Stimulated activated CD4-positive, alpha-beta T cell treated with anti-CD3 and anti-CD28 coated beads, Interleukin-4, amount 100 ng/mL, for 1 hour (primary cell): ENCODE measurements at regions not wholly inside any gene's neighbourhood (a gene's known extent, or its start where the extent isn't known, plus 50 kb on each side); places are given as distances from the start of the nearest gene placed in this dataset.

ENCODE experiments used
- DNase-seq: peaks from one replicate; pipeline ENCODE4 v3.0.0-alpha.2; 2020

DNA sequence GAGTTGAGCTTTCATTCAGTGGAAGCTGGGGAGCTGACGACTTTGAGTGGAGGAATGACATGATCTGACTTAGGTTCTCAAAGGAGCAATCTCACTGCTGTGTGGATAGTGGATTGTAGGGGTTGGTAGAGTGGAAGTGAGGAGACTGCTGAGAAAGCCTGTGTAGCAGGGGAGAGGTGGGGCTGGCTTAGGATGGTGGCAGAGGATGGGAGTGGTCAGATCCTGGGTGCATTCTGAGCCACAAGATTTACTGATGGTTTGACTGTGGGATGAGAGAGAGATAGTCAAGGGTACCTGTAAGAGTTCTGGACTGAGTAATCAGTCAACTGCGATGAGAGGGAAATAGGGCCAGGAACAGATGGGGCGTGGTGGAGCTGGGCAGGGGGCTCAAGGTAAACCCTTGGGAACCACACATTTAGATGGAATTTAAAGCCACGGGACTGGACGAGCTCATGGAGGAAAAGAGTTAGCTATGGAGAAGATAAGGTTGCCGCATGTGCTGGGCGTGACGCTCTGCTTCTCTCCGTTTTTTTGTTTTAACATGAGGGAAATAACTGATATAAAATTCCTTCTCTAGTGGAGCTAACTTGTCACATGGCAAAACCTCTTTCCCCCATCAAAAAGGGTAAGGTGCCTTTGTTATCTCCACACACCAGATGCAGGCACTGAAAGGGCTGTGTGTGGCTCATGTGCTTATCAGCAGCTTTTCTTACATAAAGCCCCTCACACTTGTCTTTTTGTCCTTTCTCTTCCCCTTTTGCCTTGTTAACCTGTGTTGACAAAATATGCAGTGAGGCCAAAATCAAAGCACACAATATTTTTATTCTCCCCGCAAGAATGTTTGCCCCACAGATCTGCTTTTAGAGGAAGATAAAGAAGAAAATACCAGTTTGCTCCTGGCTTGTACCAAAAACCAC lies 379.8 kb downstream of the TSN start:
- DNase-seq, result no peak

DNA sequence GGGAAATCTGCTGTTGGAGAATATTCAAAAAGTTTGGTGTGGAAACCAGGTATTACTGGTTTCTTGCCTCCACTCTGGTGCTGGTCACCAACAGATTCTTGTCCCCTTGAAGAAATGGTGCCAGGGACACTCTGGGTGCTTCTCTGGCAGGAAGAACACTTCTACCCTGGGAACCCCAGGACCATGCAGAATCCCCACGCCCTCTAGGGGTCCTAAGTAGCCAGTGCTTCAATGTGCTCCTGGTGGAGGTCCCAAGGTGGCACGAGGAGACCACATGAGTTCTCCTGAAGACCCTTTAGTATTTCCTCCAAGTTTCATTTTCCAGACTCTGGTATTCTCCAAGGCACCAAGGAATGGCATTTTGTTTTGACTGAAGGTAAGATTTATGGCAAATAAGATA lies 380.6 kb downstream of the TSN start:
- DNase-seq, result no peak

GRCh38 chr2:122138561-122138960 lies 383.1 kb downstream of the TSN start:
- no peak for DNase-seq

DNA sequence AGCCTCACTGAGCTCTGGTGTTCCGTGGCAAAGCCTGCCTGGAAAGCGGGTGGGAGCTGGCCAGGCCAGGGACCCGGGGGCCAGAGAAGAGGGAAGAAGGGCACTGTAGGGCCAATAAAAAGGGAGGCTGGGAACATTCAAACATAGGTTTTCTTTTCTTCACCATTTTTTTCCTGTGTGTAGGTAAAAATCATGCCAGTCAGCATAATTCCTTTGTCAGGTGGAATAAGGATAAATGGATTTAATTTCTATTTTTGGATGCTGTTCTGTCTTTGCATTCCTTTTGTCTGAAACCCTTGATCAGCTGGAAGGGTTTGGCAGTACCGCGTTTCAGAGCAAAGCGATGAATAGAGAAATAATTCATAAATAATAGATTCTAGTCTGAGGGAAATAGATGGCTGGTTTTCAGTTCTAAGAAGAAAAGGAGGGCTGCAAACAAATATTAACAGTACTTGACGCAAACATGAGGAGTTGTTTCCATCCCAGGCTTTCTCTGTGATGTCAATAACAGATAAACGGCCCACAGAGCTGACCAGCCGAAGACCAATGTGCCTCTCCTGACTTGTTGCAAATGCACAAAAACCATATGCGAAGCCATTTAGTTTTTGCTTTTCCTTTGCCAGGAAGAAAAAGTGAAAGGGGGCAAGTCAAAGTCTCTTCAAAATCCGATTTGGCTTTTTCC lies 384.4 kb downstream of the TSN start:
- DNase-seq, result no peak

GRCh38 chr2:122144884-122145283 lies 389.4 kb downstream of the TSN start:
- DNase-seq, result no peak

DNA sequence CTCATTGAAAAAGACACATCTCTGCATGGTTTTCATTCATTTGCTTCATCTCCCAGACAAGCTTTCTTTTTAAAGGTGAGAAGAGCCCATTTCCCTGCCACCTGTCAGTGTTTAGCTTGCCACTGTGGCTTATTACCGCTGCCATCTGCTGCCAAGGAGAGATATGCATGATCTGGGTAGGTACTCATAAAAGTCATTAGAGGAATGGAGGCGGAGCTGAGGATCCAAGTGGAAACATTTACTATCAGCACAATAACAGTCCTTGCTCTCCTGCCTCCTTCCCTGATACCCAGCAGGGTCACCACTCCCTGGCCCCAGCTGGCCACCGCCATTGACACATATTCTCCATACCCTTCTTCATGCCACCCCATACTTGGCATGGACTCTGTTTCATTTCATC lies 390.4 kb downstream of the TSN start:
- DNase-seq, result no peak

DNA sequence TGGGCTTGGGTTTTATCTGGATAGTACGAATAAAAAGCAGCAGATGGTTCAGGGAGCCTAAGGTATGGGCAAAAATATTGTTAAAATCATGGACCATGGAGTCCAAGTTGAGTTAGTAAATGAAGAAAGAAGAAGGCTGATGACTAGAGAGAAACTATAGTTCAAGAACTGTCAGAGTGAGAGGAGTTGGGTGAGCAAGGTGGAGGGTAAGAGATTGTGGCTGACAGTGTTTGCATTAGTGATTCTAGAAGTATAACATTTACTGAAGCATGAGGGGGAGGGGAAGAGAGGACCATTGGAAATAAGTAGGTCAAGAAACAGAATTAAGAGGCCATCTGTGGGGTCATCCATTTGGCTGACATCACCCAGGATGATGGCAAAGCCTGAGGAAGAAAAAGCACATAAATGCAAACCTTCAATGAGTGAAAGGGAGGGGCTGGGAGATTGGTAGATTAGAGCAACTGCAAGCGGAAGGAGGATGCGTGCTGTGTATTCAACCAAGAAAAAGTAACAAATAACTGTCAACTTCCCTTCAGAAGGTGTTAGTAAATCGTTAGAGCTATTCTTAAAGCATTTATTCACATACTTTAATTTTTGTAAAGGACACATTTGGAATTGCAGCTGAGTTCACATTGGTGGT lies 392.8 kb downstream of the TSN start:
- no peak for DNase-seq

- DNase-seq, result no peak
Measured at GRCh38 chr2:122150524-122151280, 395.3 kb downstream of the TSN start.

GRCh38 chr2:122152571-122152970 lies 397.1 kb downstream of the TSN start:
- DNase-seq, result no peak

GRCh38 chr2:122156176-122156890 lies 400.9 kb downstream of the TSN start:
- DNase-seq, result no peak

DNA sequence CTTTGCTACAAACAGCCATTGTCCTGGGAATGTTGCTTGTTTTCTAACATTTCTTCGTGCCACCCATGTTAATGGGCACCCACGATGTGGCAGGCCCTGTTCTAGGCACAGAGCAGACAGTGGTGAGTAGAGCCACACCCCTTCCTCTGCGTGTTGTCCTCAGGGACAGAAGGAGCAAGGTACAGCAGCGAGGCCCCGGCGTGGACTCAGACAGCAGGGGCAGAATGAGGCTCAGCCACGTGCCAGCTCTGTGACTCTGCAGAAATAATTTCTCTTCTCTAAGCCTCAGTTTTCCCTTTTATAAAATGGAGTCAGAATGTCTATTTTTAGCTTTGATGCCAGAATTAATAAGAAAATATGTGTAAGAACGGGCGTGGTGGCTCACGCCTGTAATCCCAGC lies 401.7 kb downstream of the TSN start:
- no peak for DNase-seq

DNA sequence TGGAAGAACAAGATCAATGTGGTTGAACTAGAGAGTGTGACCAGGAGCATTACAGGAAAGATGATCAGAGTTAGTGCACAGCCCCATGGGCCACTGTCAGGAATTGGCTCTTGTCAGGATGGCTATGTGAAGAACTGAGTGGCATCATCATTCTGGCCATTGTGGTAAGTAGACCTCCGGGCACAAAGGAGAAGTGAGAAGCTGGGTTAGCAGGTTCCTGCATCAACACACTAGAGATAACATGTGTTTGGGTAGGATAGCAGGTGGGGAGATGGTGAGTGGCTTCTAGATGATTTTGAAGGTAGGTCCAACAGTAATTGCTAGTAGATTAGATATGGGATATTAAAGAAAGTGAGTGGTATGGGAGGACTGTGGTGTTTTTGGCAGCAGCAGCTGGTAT lies 408.2 kb downstream of the TSN start:
- no peak for DNase-seq

GRCh38 chr2:122164964-122165363 lies 409.5 kb downstream of the TSN start:
- DNase-seq, result no peak

GRCh38 chr2:122166820-122167219 lies 411.4 kb downstream of the TSN start:
- DNase-seq, result no peak

DNA sequence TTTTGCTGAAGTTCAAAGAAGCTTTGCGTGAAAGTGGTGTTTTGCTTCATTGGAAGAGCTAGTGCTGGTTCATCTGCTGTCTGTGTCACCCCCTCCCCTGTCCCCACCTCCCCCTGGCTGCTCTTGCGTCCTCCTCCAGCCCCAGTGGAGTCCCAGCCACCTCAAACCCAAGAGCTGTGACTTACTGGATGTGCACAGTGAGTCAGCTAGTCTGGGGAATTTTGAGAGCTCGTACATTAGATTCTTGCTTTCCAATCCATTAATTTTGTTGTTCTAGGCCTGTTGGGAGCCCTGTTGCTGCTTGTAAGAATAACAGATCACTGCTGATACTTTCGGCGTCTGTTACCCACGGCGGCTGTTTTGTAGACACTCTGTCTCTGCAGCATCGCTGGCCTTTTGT lies 412.1 kb downstream of the TSN start:
- no peak for DNase-seq

DNA sequence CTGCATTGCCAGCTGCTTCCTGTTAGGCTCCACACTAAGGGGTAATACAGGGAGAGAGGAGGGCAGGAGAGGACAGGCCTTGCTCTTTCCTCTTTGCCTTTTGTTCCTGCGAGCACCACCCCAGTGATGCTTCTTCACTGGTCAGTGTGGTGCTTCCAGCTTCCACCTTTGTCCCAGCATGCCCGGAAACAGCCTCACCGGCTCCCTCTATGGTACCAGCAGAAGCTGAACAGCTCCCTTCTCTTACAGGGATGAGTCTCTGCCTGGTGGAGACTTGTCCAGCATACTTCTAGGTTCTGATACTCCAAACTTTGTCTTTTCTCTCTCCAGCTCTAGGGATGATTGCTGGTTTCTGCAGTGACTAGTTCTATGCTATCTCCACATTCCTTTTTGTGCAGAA lies 413.3 kb downstream of the TSN start:
- DNase-seq, result no peak

- DNase-seq, result no peak
Measured at GRCh38 chr2:122172812-122173211, 417.4 kb downstream of the TSN start.

DNA sequence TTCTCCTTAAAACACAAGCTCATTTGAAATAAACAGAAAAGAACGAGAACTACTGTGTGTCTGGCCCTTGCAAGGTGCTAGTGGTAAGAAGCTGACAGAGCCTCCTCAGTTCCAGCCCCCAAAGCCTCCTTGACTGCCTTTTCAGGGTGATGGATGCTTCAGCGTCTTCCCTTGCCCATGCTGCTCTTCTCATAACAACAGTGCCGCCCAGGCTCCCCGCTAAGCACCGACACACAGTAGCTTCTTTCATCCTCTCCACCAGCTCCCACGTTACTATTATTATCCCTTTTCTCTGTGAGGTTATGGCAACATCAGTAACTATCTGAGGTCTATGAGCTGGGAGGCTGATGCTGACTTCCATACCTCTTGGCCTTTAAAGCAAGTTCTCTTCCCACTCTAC lies 418.6 kb downstream of the TSN start:
- no peak for DNase-seq

DNA sequence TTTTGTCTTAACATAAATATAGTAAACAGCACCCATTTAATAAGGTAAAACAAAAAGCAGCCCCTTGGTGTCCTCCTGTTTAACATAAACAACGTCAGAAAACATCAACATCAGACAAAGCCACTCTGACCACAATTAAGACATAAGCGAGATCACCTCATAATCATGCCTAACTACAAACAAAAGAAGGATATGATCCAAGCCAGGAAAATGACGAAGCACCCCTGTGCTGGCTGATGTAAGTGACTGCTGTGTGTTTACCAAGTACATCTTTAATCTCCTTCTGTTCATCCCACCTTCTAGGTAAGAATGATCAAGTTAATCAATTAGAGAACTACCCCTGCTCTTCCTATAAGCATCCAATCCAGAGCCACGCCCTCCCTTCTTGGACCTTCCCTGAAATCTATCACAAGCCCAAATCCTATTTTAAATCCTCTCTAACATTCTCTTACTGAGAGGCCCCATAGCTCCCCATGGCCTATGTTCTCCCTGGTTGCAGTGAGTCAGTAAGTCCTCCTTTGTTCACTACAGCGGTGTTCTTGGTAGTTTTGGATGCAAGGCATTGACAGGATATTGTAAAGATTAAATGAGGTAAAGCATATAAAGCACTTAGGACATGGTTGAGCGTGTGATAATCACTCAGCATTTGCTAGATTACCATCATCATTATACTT lies 424.2 kb downstream of the TSN start:
- no peak for DNase-seq

GRCh38 chr2:122180972-122181371 lies 425.5 kb downstream of the TSN start:
- DNase-seq, result no peak

- no peak for DNase-seq
Measured at GRCh38 chr2:122182616-122183355, 427.3 kb downstream of the TSN start.
